Activated naive CD8-positive, alpha-beta T cell treated with anti-CD3 and anti-CD28 coated beads, Interleukin-2, amount 50 U/mL, for 24 hours (primary cell): ENCODE measurements at regions not wholly inside any gene's neighbourhood (a gene's known extent, or its start where the extent isn't known, plus 50 kb on each side); places are given as distances from the start of the nearest gene placed in this dataset.
A peak's percentile ranks its signal among the peaks of the same experiment; 100 is the strongest.
"Not testable (repeated sequence)": the region's sequence is repeated elsewhere in the genome, so short reads cannot be mapped to it uniquely, and the experiment has no call there.

Experiments
- ATAC-seq: fragments of 150-1000 bp; cut with Tn5 transposase; one replicate; pipeline ENCODE4 v1.10.0; 2021
- DNase-seq: peaks from one replicate; pipeline ENCODE4 v3.0.0; 2021
- H3K27ac Mint-ChIP-seq: one replicate; pipeline ENCODE4 v1.8.0; 2021; ENCODE audit warnings: mild to moderate bottlenecking, mixed read lengths
- H3K27me3 Mint-ChIP-seq: one replicate; pipeline ENCODE4 v1.8.0; 2021; ENCODE audit warnings: mixed read lengths
- H3K36me3 Mint-ChIP-seq: one replicate; pipeline ENCODE4 v1.8.0; 2021; ENCODE audit warnings: low read depth, mixed read lengths
- H3K4me1 Mint-ChIP-seq: one replicate; pipeline ENCODE4 v1.8.0; 2021; ENCODE audit warnings: mixed read lengths
- H3K4me3 Mint-ChIP-seq: one replicate; pipeline ENCODE4 v1.8.0; 2021; ENCODE audit warnings: mild to moderate bottlenecking, moderate library complexity, mixed read lengths
- H3K9me3 Mint-ChIP-seq: one replicate; pipeline ENCODE4 v1.8.0; 2021; ENCODE audit warnings: mixed read lengths

GRCh38 chr6:140366991-140367390 lies 992.5 kb upstream of the CITED2 start:
- no peaks in the 10 kb centered on the region for H3K4me1 Mint-ChIP-seq
- no peak overlapping the region for H3K4me3 Mint-ChIP-seq
- H3K27me3 Mint-ChIP-seq = no peaks in the 10 kb centered on the region
- DNase-seq = no peak
- no peak overlapping the region for H3K27ac Mint-ChIP-seq
- peaks cover 4% of the 10 kb centered on the region for H3K9me3 Mint-ChIP-seq
- H3K36me3 Mint-ChIP-seq = no peaks in the 10 kb centered on the region
- ATAC-seq = no peak

GRCh38 chr6:140364916-140365315 lies 990.5 kb upstream of the CITED2 start:
- no peaks in the 10 kb centered on the region for H3K27me3 Mint-ChIP-seq
- no peak overlapping the region for H3K27ac Mint-ChIP-seq
- no peak overlapping the region for H3K4me3 Mint-ChIP-seq
- H3K36me3 Mint-ChIP-seq = no peaks in the 10 kb centered on the region
- ATAC-seq = no peak
- H3K9me3 Mint-ChIP-seq = peaks cover 4% of the 10 kb centered on the region
- H3K4me1 Mint-ChIP-seq = no peaks in the 10 kb centered on the region
- no peak for DNase-seq

GRCh38 chr6:140360651-140361050 lies 986.2 kb upstream of the CITED2 start:
- H3K36me3 Mint-ChIP-seq = no peaks in the 10 kb centered on the region
- peaks cover 4% of the 10 kb centered on the region for H3K9me3 Mint-ChIP-seq
- DNase-seq = no peak
- peaks cover 2% of the 10 kb centered on the region for H3K27me3 Mint-ChIP-seq
- H3K27ac Mint-ChIP-seq = no peak overlapping the region
- no peak overlapping the region for H3K4me3 Mint-ChIP-seq
- ATAC-seq = no peak
- no peaks in the 10 kb centered on the region for H3K4me1 Mint-ChIP-seq

GRCh38 chr6:140355476-140355875 lies 981.0 kb upstream of the CITED2 start:
- H3K27ac Mint-ChIP-seq = no peak overlapping the region
- no peaks in the 10 kb centered on the region for H3K9me3 Mint-ChIP-seq
- H3K4me1 Mint-ChIP-seq = no peaks in the 10 kb centered on the region
- no peak overlapping the region for H3K4me3 Mint-ChIP-seq
- DNase-seq (no peak), ATAC-seq (no peak)
- peaks cover 12% of the 10 kb centered on the region for H3K27me3 Mint-ChIP-seq
- no peaks in the 10 kb centered on the region for H3K36me3 Mint-ChIP-seq

GRCh38 chr6:140354296-140354695 lies 979.8 kb upstream of the CITED2 start:
- no peaks in the 10 kb centered on the region for H3K36me3 Mint-ChIP-seq
- H3K4me3 Mint-ChIP-seq = no peak overlapping the region
- H3K4me1 Mint-ChIP-seq = no peaks in the 10 kb centered on the region
- DNase-seq (no peak), ATAC-seq (no peak)
- H3K9me3 Mint-ChIP-seq = no peaks in the 10 kb centered on the region
- H3K27me3 Mint-ChIP-seq = peaks cover 12% of the 10 kb centered on the region
- H3K27ac Mint-ChIP-seq = no peak overlapping the region

GRCh38 chr6:140353536-140353935 lies 979.1 kb upstream of the CITED2 start:
- Mint-ChIP-seq H3K27me3 (peaks cover 10% of the 10 kb centered on the region), H3K36me3 (no peaks in the 10 kb centered on the region)

GRCh38 chr6:140346428-140346827 lies 972.0 kb upstream of the CITED2 start:
- Mint-ChIP-seq H3K4me3 (no peak overlapping the region), H3K4me1 (no peaks in the 10 kb centered on the region), H3K9me3 (no peaks in the 10 kb centered on the region), H3K27ac (no peak overlapping the region), H3K36me3 (no peaks in the 10 kb centered on the region), H3K27me3 (peaks cover 6% of the 10 kb centered on the region)
- no peak for ATAC-seq
- DNase-seq = no peak

More at GRCh38 chr6:140353536-140353935, 979.1 kb upstream of the CITED2 start:
- Mint-ChIP-seq H3K4me3 (no peak overlapping the region), H3K9me3 (no peaks in the 10 kb centered on the region), H3K4me1 (no peaks in the 10 kb centered on the region), H3K27ac (no peak overlapping the region)
- ATAC-seq = no peak
- DNase-seq = no peak

- Mint-ChIP-seq H3K4me1 (no peaks in the 10 kb centered on the region), H3K4me3 (no peak overlapping the region), H3K9me3 (no peaks in the 10 kb centered on the region), H3K27me3 (peaks cover 8% of the 10 kb centered on the region), H3K27ac (no peak overlapping the region), H3K36me3 (no peaks in the 10 kb centered on the region)
- DNase-seq (no peak), ATAC-seq (no peak)
These were observed 971.5 kb upstream of the CITED2 start for GRCh38 chr6:140345935-140346334.

- no peak overlapping the region for H3K27ac Mint-ChIP-seq
- H3K36me3 Mint-ChIP-seq = no peaks in the 10 kb centered on the region
- ATAC-seq = no peak
- H3K27me3 Mint-ChIP-seq = peaks cover 8% of the 10 kb centered on the region
- DNase-seq = no peak
- no peak overlapping the region for H3K4me3 Mint-ChIP-seq
- H3K4me1 Mint-ChIP-seq = no peaks in the 10 kb centered on the region
- no peaks in the 10 kb centered on the region for H3K9me3 Mint-ChIP-seq
These were observed 969.9 kb upstream of the CITED2 start for GRCh38 chr6:140344142-140344913.

GRCh38 chr6:140343128-140343527 lies 968.7 kb upstream of the CITED2 start:
- ATAC-seq = no peak
- Mint-ChIP-seq H3K4me1 (no peaks in the 10 kb centered on the region), H3K27ac (no peak overlapping the region), H3K9me3 (no peaks in the 10 kb centered on the region), H3K27me3 (peaks cover 8% of the 10 kb centered on the region), H3K36me3 (no peaks in the 10 kb centered on the region), H3K4me3 (no peak overlapping the region)
- no peak for DNase-seq

- DNase-seq (no peak), ATAC-seq (no peak)
- Mint-ChIP-seq H3K4me1 (no peaks in the 10 kb centered on the region), H3K9me3 (no peaks in the 10 kb centered on the region), H3K4me3 (no peak overlapping the region), H3K36me3 (no peaks in the 10 kb centered on the region), H3K27ac (no peak overlapping the region), H3K27me3 (peaks cover 8% of the 10 kb centered on the region)
These were observed 966.8 kb upstream of the CITED2 start for GRCh38 chr6:140341272-140341671.

GRCh38 chr6:140340795-140341194 lies 966.3 kb upstream of the CITED2 start:
- ATAC-seq = no peak
- DNase-seq = no peak
- Mint-ChIP-seq H3K36me3 (no peaks in the 10 kb centered on the region), H3K27ac (no peak overlapping the region), H3K9me3 (no peaks in the 10 kb centered on the region), H3K27me3 (peaks cover 8% of the 10 kb centered on the region), H3K4me3 (no peak overlapping the region), H3K4me1 (no peaks in the 10 kb centered on the region)

- not testable (repeated sequence) for H3K9me3 Mint-ChIP-seq, H3K27me3 Mint-ChIP-seq, ATAC-seq, H3K36me3 Mint-ChIP-seq, H3K27ac Mint-ChIP-seq, DNase-seq, H3K4me1 Mint-ChIP-seq, H3K4me3 Mint-ChIP-seq
These were observed 964.6 kb upstream of the CITED2 start for GRCh38 chr6:140339084-140339483.

GRCh38 chr6:140321891-140322290 lies 947.4 kb upstream of the CITED2 start:
- no peak for DNase-seq
- Mint-ChIP-seq H3K27ac (no peak overlapping the region), H3K27me3 (peaks cover 3% of the 10 kb centered on the region), H3K9me3 (no peaks in the 10 kb centered on the region), H3K4me3 (no peak overlapping the region), H3K36me3 (no peaks in the 10 kb centered on the region), H3K4me1 (no peaks in the 10 kb centered on the region)
- ATAC-seq = no peak

- DNase-seq (no peak), ATAC-seq (no peak)
- Mint-ChIP-seq H3K36me3 (no peaks in the 10 kb centered on the region), H3K9me3 (no peaks in the 10 kb centered on the region), H3K27me3 (peaks cover 3% of the 10 kb centered on the region), H3K4me1 (no peaks in the 10 kb centered on the region), H3K27ac (peak overlapping the region; percentile 46), H3K4me3 (no peak overlapping the region)
These were observed 945.9 kb upstream of the CITED2 start for GRCh38 chr6:140320081-140321080.
